ENCODE measurements at regions not wholly inside any gene's neighbourhood (a gene's known extent, or its start where the extent isn't known, plus 50 kb on each side); places are given as distances from the start of the nearest gene placed in this dataset.

DNA sequence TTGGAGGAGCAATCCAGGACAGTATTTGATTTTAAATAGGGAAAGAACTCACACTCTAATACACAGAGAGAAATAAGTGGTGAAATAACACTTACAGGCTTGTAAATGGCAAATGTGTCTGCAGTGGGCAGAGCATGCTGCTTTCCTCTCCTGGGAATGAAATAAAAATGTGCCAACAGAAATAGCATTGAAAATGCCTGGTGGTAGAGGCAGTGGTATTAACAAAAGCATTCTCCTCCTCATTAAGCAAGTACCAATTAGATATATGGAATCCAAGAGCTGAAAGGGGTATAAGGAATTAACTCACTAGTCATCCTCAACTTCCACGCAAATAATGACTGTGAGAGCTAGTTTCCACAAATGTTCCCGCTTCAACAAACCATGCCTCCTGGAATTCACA is 364.1 kb upstream of the KCNMB2 start:
- TF ChIP-seq POLR2A (IDR thresholded peaks at IDR 0.05): no peak
- TF ChIP-seq, protein P1, sequence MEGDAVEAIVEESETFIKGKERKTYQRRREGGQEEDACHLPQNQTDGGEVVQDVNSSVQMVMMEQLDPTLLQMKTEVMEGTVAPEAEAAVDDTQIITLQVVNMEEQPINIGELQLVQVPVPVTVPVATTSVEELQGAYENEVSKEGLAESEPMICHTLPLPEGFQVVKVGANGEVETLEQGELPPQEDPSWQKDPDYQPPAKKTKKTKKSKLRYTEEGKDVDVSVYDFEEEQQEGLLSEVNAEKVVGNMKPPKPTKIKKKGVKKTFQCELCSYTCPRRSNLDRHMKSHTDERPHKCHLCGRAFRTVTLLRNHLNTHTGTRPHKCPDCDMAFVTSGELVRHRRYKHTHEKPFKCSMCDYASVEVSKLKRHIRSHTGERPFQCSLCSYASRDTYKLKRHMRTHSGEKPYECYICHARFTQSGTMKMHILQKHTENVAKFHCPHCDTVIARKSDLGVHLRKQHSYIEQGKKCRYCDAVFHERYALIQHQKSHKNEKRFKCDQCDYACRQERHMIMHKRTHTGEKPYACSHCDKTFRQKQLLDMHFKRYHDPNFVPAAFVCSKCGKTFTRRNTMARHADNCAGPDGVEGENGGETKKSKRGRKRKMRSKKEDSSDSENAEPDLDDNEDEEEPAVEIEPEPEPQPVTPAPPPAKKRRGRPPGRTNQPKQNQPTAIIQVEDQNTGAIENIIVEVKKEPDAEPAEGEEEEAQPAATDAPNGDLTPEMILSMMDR (IDR thresholded peaks at IDR 0.05): no peak
